Sigmoid colon (tissue), 4 donors: ENCODE measurements at regions not wholly inside any gene's neighbourhood (a gene's known extent, or its start where the extent isn't known, plus 50 kb on each side); places are given as distances from the start of the nearest gene placed in this dataset.

Experiments used
- POLR2A ChIP-seq, 2 donors: fragments of 450-650 bp; IDR thresholded peaks; one replicate each; pipeline ENCODE4 v1.6.1; 2016; ENCODE audit warnings: antibody characterized with exemption in 2 of 2, mild to moderate bottlenecking in 2 of 2, moderate library complexity in 2 of 2
- POLR2AphosphoS5 ChIP-seq, 4 donors: sonication (generic); formaldehyde crosslinking; IDR thresholded peaks; one replicate each; pipeline ENCODE4 v1.6.1; 2017; ENCODE audit warnings: antibody characterized with exemption in 4 of 4
- TF ChIP-seq, protein P1 (sequence below), 4 experiments: fragments of 450-650 bp in 3 of 4; fragments of 200-600 bp in 1 of 4; IDR thresholded peaks; one replicate each; pipeline ENCODE4 v1.5.1; 2016 to 2019; ENCODE audit warnings: antibody characterized with exemption in 4 of 4, mild to moderate bottlenecking in 3 of 4, moderate library complexity in 2 of 4

DNA sequence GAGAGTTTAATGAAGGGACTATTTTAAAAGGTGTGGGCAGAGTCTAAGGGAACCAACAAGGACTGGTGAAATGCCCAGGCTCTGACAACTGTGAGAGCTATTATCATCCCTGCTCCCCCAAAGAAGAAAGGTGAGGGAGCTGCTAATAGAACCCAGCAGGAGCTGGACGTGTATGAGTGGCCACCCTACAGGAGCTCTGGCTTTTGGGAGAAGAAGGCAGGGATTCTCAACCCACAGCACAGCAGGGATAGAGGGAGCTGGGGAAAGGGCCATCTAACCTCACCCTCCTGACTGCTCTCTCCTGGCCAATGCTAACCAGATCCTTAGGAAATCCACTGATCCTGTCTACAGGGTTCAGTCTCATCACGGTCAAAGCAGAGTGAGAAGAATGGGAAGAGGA is 57.1 kb downstream of the GRIN2B start:
- TF ChIP-seq, protein P1, sequence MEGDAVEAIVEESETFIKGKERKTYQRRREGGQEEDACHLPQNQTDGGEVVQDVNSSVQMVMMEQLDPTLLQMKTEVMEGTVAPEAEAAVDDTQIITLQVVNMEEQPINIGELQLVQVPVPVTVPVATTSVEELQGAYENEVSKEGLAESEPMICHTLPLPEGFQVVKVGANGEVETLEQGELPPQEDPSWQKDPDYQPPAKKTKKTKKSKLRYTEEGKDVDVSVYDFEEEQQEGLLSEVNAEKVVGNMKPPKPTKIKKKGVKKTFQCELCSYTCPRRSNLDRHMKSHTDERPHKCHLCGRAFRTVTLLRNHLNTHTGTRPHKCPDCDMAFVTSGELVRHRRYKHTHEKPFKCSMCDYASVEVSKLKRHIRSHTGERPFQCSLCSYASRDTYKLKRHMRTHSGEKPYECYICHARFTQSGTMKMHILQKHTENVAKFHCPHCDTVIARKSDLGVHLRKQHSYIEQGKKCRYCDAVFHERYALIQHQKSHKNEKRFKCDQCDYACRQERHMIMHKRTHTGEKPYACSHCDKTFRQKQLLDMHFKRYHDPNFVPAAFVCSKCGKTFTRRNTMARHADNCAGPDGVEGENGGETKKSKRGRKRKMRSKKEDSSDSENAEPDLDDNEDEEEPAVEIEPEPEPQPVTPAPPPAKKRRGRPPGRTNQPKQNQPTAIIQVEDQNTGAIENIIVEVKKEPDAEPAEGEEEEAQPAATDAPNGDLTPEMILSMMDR (IDR thresholded peaks at IDR 0.05), result no peak
- TF ChIP-seq POLR2AphosphoS5 (IDR thresholded peaks at IDR 0.05) (no peak), POLR2A (IDR thresholded peaks at IDR 0.05) (no peak)
